Suprapubic skin (tissue), 4 donors: ENCODE measurements at regions not wholly inside any gene's neighbourhood (a gene's known extent, or its start where the extent isn't known, plus 50 kb on each side); places are given as distances from the start of the nearest gene placed in this dataset.

Source experiments
- DNase-seq, 2 donors: peaks; one replicate each; pipeline ENCODE4 v3.0.0-alpha.2; 2019; ENCODE audit warnings: low spot score in 2 of 2
- H3K27ac ChIP-seq: fragments of 200-600 bp; sonication (generic); one replicate; pipeline ENCODE4 v1.5.1; 2019
- H3K27me3 ChIP-seq: fragments of 200-600 bp; sonication (generic); one replicate; pipeline ENCODE4 v1.5.1; 2019
- H3K36me3 ChIP-seq: fragments of 200-600 bp; sonication (generic); one replicate; pipeline ENCODE4 v1.5.1; 2019
- H3K4me1 ChIP-seq: fragments of 200-600 bp; sonication (generic); one replicate; pipeline ENCODE4 v1.5.1; 2019
- H3K4me3 ChIP-seq: fragments of 200-600 bp; sonication (generic); one replicate; pipeline ENCODE4 v1.5.1; 2019; ENCODE audit warnings: mild to moderate bottlenecking
- H3K9me3 ChIP-seq: fragments of 200-600 bp; sonication (generic); one replicate; pipeline ENCODE4 v1.5.1; 2019
- CTCF ChIP-seq, 2 donors: fragments of 200-600 bp in 1 of 2; fragments of 450-650 bp in 1 of 2; sonication (generic) in 1 of 2; IDR thresholded peaks; one replicate each; pipeline ENCODE4 v1.5.1; 2016 to 2019; ENCODE audit warnings: antibody characterized with exemption in 2 of 2, mild to moderate bottlenecking in 1 of 2, moderate library complexity in 1 of 2
- EP300 ChIP-seq: sonication (generic); formaldehyde crosslinking; IDR thresholded peaks from one replicate; pipeline ENCODE4 v1.6.1; 2017; ENCODE audit warnings: antibody characterized with exemption
- POLR2A ChIP-seq, 2 donors: fragments of 450-650 bp; IDR thresholded peaks; one replicate each; pipeline ENCODE4 v1.6.1; 2017; ENCODE audit warnings: antibody characterized with exemption in 2 of 2, mild to moderate bottlenecking in 2 of 2, moderate library complexity in 2 of 2
- POLR2AphosphoS5 ChIP-seq, 3 donors: sonication (generic); formaldehyde crosslinking; IDR thresholded peaks; one replicate each; pipeline ENCODE4 v1.6.1; 2017; ENCODE audit warnings: antibody characterized with exemption in 3 of 3
- WGBS: methylation state at CpG from one replicate; pipeline ENCODE4 v1.1.5; 2018; 5-methylcytosine and 5-hydroxymethylcytosine counted together

GRCh38 chr12:127060310-127060847 lies 1206.6 kb upstream of the TMEM132C start:
- no peaks in the 10 kb centered on the region for H3K27me3 ChIP-seq
- H3K4me1 ChIP-seq = no peaks in the 10 kb centered on the region
- no peaks in the 10 kb centered on the region for H3K9me3 ChIP-seq
- no peak overlapping the region for H3K4me3 ChIP-seq
- WGBS = 86% methylated on average over 28 of the region's 28 CpGs
- DNase-seq = no peak
- TF ChIP-seq CTCF (IDR thresholded peaks at IDR 0.05) (no peak), EP300 (no peak), POLR2AphosphoS5 (IDR thresholded peaks at IDR 0.05) (no peak), POLR2A (IDR thresholded peaks at IDR 0.05) (no peak)
- no peak overlapping the region for H3K27ac ChIP-seq
- H3K36me3 ChIP-seq = no peaks in the 10 kb centered on the region

- Histone ChIP-seq H3K36me3 (no peaks in the 10 kb centered on the region), H3K4me1 (no peaks in the 10 kb centered on the region), H3K9me3 (no peaks in the 10 kb centered on the region), H3K4me3 (no peak overlapping the region), H3K27ac (no peak overlapping the region), H3K27me3 (no peaks in the 10 kb centered on the region)
- WGBS = 89% methylated on average over 10 of the region's 14 CpGs
- DNase-seq = no peak
- TF ChIP-seq EP300 = no peak
- no peak for TF ChIP-seq POLR2A (IDR thresholded peaks at IDR 0.05)
- TF ChIP-seq CTCF (IDR thresholded peaks at IDR 0.05) = no peak
- no peak for TF ChIP-seq POLR2AphosphoS5 (IDR thresholded peaks at IDR 0.05)
These were observed 1206.0 kb upstream of the TMEM132C start for GRCh38 chr12:127060933-127061332.

- no peaks in the 10 kb centered on the region for H3K36me3 ChIP-seq
- no peaks in the 10 kb centered on the region for H3K4me1 ChIP-seq
- no peak overlapping the region for H3K27ac ChIP-seq
- no peaks in the 10 kb centered on the region for H3K9me3 ChIP-seq
- 68% methylated on average over 18 of the region's 18 CpGs for WGBS
- no peak overlapping the region for H3K4me3 ChIP-seq
- no peak for TF ChIP-seq EP300
- no peak for TF ChIP-seq POLR2AphosphoS5 (IDR thresholded peaks at IDR 0.05)
- no peak for TF ChIP-seq POLR2A (IDR thresholded peaks at IDR 0.05)
- TF ChIP-seq CTCF (IDR thresholded peaks at IDR 0.05) = no peak
- no peak for DNase-seq
- H3K27me3 ChIP-seq = no peaks in the 10 kb centered on the region
These were observed 1203.5 kb upstream of the TMEM132C start for GRCh38 chr12:127063339-127064072.

GRCh38 chr12:127064207-127064606 lies 1202.8 kb upstream of the TMEM132C start:
- no peaks in the 10 kb centered on the region for H3K4me1 ChIP-seq
- H3K36me3 ChIP-seq = no peaks in the 10 kb centered on the region
- H3K27me3 ChIP-seq = no peaks in the 10 kb centered on the region
- H3K27ac ChIP-seq = no peak overlapping the region
- 84% methylated on average over 5 of the region's 5 CpGs for WGBS
- DNase-seq = no peak
- TF ChIP-seq POLR2AphosphoS5 (IDR thresholded peaks at IDR 0.05) (no peak), CTCF (IDR thresholded peaks at IDR 0.05) (no peak), POLR2A (IDR thresholded peaks at IDR 0.05) (no peak), EP300 (no peak)
- no peaks in the 10 kb centered on the region for H3K9me3 ChIP-seq
- no peak overlapping the region for H3K4me3 ChIP-seq

GRCh38 chr12:127065595-127065994 lies 1201.4 kb upstream of the TMEM132C start:
- H3K4me3 ChIP-seq = no peak overlapping the region
- no peak overlapping the region for H3K27ac ChIP-seq
- no peaks in the 10 kb centered on the region for H3K36me3 ChIP-seq
- no peaks in the 10 kb centered on the region for H3K27me3 ChIP-seq
- DNase-seq = no peak
- WGBS = 74% methylated on average over 1 of the region's 1 CpG
- no peaks in the 10 kb centered on the region for H3K4me1 ChIP-seq
- H3K9me3 ChIP-seq = no peaks in the 10 kb centered on the region
- TF ChIP-seq CTCF (IDR thresholded peaks at IDR 0.05) (no peak), EP300 (no peak), POLR2A (IDR thresholded peaks at IDR 0.05) (no peak), POLR2AphosphoS5 (IDR thresholded peaks at IDR 0.05) (no peak)
